ENCODE measurements at regions not wholly inside any gene's neighbourhood (a gene's known extent, or its start where the extent isn't known, plus 50 kb on each side); places are given as distances from the start of the nearest gene placed in this dataset.

DNA sequence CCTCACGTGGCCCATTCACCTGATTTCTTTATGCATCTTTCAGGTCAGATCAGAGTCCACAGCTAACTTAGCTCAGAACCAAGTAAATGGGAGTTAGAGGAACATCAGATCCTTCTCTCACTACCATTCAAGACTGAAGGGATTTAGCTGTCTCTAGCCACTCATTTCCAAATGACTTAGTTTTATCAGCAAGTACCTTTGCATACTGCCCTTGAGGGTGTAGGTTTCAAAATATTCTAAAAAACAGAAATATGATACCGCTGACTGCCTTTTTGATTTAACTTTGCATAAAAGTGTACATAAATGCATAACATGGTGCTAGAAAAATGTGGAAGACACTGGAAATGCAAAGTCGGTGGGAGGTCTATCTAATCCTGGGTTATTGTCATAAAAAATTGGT, 500.6 kb upstream of the CHORDC1 start:
- TF ChIP-seq, protein P1, sequence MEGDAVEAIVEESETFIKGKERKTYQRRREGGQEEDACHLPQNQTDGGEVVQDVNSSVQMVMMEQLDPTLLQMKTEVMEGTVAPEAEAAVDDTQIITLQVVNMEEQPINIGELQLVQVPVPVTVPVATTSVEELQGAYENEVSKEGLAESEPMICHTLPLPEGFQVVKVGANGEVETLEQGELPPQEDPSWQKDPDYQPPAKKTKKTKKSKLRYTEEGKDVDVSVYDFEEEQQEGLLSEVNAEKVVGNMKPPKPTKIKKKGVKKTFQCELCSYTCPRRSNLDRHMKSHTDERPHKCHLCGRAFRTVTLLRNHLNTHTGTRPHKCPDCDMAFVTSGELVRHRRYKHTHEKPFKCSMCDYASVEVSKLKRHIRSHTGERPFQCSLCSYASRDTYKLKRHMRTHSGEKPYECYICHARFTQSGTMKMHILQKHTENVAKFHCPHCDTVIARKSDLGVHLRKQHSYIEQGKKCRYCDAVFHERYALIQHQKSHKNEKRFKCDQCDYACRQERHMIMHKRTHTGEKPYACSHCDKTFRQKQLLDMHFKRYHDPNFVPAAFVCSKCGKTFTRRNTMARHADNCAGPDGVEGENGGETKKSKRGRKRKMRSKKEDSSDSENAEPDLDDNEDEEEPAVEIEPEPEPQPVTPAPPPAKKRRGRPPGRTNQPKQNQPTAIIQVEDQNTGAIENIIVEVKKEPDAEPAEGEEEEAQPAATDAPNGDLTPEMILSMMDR (IDR thresholded peaks at IDR 0.05), result no peak
- no peak for TF ChIP-seq POLR2A (IDR thresholded peaks at IDR 0.05)
- TF ChIP-seq POLR2AphosphoS5 (IDR thresholded peaks at IDR 0.05), result no peak
